Nucleus accumbens (tissue), 56 donors: ENCODE measurements at regions not wholly inside any gene's neighbourhood (a gene's known extent, or its start where the extent isn't known, plus 50 kb on each side); places are given as distances from the start of the nearest gene placed in this dataset.
A peak's percentile ranks its signal among the peaks of the same experiment; 100 is the strongest.
"Not testable (repeated sequence)": the region's sequence is repeated elsewhere in the genome, so short reads cannot be mapped to it uniquely, and the experiment has no call there.

ENCODE experiments used
- DNase-seq, 56 donors: peaks; one replicate each; lab custom pipeline; 2025; lab: John Stamatoyannopoulos, UW

DNA sequence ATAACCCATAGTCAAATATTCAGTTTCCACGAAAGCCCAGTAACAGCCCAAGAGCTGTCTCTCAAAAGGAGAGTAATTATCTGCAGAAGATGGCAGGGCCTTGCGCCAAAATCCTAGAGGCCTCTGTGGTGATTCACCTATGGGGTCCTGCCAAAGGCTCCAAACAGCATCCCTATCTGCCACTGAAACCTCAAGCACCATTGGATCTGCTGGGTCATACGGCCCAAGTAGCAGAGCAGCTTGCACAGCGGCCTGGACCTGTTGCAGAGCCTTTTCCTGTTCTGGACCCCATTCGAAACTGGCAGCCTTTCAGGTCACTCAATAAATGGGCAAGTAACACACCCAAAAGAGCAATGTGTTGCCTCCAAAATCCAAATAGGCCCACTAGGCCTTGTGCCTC is 183.2 kb upstream of the IPO5 start:
- not testable (repeated sequence) for DNase-seq

DNA sequence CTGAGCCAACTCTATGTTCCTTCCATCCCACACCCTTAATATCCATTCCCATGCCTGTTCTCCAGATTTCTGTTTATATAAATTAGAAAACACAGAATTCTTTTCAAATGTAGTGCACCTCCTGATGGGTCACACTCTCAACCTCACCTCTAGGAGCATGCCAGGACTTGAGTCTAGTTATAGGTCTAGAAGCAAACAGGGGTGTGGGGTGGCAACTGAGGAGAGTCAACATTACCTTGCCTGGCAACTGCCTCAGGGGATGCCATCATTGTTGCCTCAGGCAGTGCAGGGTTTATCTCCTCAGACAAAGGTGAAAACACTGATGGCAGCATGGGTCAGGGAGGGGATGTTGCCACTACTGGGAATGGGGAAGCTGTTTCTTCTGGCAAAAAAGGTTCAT is 181.0 kb upstream of the IPO5 start:
- DNase-seq = not testable (repeated sequence)

- not testable (repeated sequence) for DNase-seq
Measured at GRCh38 chr13:97774391-97775100, 178.9 kb upstream of the IPO5 start.

DNA sequence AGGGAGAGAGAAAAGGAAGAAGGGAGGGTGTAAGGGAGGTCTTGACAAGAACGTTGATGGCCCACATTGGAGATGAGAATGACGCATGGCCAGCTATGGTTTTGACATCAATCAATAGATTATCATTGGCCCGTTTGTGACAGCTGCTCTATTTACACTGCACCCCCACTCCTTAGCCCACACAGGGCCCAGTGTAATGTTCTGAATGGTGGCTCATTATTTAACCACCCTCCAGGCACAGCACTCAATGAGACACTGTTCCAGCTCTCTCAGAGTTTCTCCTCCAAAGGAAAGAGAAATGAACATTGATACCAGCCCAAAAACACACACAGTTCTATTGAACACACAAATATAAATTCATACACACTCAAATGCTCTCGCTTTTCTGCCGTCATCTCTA is 173.0 kb upstream of the IPO5 start:
- peak in 32 of 56 donors; percentile 1 to 64 (median 17) for DNase-seq

GRCh38 chr13:97781891-97782305 is 171.6 kb upstream of the IPO5 start:
- DNase-seq = no peak

DNA sequence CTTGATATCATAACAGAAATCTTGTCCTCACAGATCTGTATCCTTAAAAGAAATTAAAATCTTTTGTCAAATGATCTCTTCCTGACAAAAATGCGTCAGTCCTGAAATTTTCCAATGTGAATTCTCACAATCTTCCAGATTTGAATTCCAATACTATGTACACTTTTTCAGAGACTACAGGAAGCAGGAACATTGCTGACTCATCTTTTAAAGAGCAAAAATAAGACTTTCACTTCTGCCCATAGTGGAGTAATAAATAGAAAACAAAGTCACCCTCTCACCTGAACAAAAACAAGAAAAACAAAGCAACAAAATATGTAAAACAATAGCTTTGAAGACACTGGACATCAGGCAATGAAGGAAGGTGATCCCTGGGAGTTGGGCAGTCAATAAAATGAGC is 167.0 kb upstream of the IPO5 start:
- no peak for DNase-seq

- DNase-seq = no peak
Measured at GRCh38 chr13:97797553-97797952, 155.9 kb upstream of the IPO5 start.

GRCh38 chr13:97798171-97798821 is 155.2 kb upstream of the IPO5 start:
- DNase-seq = peak in 35 of 56 donors; percentile 2 to 79 (median 32)

DNA sequence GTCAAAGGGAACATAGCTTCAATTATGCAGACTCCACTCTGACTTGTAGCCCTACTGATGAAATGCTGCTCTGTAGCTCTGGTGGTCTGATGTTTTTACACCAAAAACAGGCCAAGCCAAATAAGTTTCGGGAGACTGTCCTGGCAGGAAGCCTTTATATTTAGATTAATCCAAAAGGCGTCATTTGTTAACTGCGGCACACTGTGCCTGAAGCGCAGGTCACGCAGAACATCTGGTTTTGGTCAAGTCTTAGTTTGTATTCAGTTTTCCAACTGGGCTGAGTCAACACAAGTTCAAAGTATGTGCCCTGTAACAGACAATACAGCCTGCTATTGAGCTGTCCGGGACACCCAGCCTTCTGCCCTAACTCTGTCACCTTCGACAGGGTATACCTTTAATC is 154.6 kb upstream of the IPO5 start:
- no peak for DNase-seq

DNA sequence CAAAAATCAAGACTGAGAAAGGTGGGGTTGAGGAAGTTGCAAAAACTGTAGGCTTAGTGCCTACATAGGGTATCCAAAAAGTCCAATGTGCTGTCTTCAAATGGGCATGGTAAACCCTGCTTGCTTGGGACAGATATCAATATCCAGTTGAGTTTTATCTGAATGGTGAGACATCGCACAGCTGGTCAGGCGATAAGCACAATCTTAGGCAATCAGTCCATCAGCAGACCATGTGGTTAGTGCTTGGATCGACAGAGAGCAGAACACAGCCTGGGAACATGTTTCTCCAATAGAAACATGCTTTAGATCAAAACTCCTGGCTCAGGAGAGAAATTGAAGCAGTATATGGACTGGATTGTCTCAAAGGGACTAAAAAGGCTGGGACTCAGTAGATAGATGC is 151.3 kb upstream of the IPO5 start:
- no peak for DNase-seq

DNA sequence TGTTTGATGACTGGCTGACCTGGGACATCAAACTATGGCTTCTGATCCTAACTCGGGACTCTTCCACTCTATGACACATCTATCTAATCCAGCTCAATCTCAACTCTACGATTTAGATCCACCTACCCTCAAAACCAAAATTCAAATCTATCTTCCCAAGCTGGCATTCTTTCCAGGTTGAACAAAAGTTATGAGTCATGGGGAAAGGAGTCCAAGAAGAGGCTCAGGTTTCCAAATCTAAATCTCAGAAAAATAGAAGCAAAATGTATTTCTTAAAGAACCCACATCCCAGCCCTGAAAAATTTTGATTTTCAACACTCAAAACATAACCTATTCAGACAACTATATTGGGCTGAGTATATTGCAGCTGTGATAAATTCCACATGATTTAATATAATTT is 143.9 kb upstream of the IPO5 start:
- no peak for DNase-seq

GRCh38 chr13:97810152-97810551 is 143.3 kb upstream of the IPO5 start:
- no peak for DNase-seq

GRCh38 chr13:97822377-97822776 is 131.1 kb upstream of the IPO5 start:
- DNase-seq = no peak

GRCh38 chr13:97826421-97827012 is 127.0 kb upstream of the IPO5 start:
- DNase-seq = no peak

DNA sequence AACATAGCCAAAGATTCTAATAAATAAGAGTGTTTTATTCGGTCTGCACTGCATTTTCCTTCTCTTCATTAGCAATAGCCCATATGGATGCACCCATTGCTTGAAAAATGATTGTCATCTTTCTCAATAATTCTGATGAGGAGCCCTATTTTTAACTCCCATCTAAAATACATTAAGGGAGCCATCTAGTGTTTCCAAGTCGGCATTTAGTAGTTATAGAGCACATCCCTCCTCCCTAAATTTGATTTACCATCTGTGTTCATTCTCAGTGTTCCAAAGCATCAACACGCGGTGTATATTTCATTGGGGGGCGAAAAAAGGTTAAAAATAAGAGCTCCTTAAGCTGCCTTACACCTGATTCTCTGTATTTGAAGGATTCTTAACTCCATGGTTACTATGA is 119.2 kb upstream of the IPO5 start:
- DNase-seq = no peak

- no peak for DNase-seq
Measured at GRCh38 chr13:97843189-97843588, 110.3 kb upstream of the IPO5 start.

DNA sequence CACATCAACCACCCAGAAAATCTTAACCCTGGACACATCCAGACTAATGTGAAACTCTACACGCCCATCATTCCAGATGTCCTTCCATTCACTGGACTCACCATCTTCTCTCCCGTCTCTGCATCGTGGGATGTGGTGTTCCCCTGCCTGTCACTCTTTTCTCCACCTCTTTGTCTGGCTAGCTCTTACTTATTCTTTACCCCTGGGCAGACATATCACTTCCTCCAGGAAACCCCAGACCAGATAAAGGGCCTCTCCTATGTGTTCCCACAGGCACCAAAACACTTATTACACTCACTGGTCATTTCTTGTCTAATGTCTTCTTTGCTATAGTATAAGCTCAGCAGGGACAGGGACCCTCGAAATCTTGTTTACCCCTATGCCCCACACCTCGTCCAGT is 109.3 kb upstream of the IPO5 start:
- DNase-seq = no peak

DNA sequence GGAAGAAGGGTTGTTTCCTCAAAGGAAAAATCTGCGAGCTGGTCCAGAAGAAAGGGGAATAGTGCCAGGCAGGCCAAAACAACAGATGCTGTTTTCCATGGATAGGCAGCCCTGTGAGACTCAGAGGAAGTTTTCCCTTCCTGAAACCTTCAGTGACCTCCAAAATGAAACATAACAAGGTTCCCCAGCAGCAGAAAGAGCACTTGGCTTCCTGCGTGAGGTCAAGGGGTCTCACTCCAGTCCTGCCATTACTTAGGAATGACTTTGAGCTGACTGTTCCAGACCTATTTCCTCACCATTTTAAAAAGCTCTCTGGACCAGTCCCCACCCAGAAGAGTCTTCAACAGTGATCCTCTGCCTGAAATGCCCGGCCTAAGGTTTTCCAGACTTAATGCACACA is 104.6 kb upstream of the IPO5 start:
- no peak for DNase-seq

GRCh38 chr13:97849305-97849704 is 104.2 kb upstream of the IPO5 start:
- DNase-seq = no peak

DNA sequence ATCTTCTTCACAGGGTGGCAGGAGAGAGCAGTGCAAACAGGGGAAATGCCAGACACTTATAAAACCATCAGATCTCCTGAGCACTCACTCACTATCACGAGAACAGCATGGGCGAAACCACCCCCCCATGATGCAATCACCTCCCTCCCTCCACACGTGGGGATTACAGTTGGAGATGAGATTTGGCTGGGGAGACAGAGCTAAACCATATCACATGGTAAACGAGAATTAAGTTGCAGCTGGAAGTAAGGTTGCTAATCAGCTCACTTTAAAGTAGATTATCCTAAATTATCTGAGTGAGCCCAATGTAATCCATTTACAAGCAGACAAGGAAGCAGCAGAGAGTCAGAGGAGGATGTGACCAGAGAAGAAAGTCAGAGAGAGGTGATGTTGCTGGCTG is 102.2 kb upstream of the IPO5 start:
- no peak for DNase-seq

DNA sequence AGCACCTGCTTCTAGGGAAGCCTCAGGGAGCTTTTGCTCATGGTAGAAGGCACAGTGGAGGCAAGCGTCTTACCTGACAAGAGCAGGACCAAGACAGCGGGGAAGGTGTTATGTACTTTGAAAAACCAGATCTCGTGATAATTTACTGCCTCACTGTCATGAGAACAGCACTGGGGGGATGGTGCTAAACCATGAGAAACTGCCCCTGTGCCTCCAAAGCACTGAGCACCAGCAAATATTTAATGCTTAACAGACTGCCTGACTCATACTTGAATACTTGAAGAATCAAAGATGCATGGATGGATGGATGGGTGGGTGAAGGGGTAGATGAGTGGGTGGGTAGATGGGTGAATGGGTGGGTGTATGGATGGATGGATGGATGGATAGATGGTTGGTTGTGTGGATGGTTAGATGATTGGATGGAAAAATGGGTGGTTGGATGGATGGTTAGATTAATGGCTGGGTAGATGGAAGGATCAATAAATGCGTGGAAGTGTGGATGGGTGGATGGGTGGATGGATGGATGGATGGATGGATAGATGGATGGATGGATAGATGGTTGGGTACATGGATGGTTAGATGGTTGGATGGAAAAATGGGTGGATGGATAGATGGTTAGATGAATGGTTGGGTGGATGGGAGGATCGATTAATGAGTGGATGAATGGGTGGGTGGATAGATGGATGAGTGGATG is 101.1 kb upstream of the IPO5 start:
- no peak for DNase-seq
